ENCODE measurements at regions not wholly inside any gene's neighbourhood (a gene's known extent, or its start where the extent isn't known, plus 50 kb on each side); places are given as distances from the start of the nearest gene placed in this dataset.
A peak's percentile ranks its signal among the peaks of the same experiment; 100 is the strongest.

DNA sequence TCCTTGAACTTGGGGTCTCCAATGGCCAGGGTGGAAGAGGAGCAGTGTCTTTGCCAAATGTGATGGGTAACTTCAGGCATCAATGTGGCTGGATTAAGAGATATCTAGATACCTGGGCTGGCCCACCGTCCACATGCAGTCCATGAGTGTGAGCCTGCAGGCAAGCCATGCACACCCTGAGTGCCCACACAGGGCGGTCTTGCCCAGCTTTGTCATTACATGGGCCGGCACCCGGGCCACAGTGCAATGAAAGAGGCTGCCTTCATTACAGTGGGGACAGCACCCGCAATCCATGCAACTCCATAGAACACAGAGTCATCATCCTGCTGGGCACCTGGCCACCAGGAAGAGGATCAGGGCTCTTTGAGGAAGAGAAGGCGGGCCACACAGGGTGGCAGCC, 263.8 kb upstream of the IRX1 start:
- Histone ChIP-seq H3K36me3 (ENCODE audit: control insufficient read depth in 2 of 3, insufficient read depth in 3 of 3, low read length in 3 of 3) (no peaks in the 10 kb centered on the region), H3K9ac (ENCODE audit: low read length in 3 of 3) (no peak overlapping the region), H3K9me3 (ENCODE audit: control insufficient read depth in 2 of 3, insufficient read depth in 1 of 3, low read length in 3 of 3) (no peaks in the 10 kb centered on the region), H3K4me1 (ENCODE audit: control insufficient read depth in 2 of 3, insufficient read depth in 2 of 3, low read depth in 1 of 3, low read length in 3 of 3) (no peaks in the 10 kb centered on the region), H3K27ac (ENCODE audit: low read depth in 2 of 2, low read length in 2 of 2) (no peak overlapping the region), H3K4me3 (ENCODE audit: low read length in 3 of 3) (no peak overlapping the region), H3K27me3 (ENCODE audit: control insufficient read depth, insufficient read depth, low read length) (no peaks in the 10 kb centered on the region)
- intact Hi-C loops (cut with DNase I) = no loop called here
- FAIRE-seq = no peak
- DNase-seq = no peak
- TF ChIP-seq, protein P1, sequence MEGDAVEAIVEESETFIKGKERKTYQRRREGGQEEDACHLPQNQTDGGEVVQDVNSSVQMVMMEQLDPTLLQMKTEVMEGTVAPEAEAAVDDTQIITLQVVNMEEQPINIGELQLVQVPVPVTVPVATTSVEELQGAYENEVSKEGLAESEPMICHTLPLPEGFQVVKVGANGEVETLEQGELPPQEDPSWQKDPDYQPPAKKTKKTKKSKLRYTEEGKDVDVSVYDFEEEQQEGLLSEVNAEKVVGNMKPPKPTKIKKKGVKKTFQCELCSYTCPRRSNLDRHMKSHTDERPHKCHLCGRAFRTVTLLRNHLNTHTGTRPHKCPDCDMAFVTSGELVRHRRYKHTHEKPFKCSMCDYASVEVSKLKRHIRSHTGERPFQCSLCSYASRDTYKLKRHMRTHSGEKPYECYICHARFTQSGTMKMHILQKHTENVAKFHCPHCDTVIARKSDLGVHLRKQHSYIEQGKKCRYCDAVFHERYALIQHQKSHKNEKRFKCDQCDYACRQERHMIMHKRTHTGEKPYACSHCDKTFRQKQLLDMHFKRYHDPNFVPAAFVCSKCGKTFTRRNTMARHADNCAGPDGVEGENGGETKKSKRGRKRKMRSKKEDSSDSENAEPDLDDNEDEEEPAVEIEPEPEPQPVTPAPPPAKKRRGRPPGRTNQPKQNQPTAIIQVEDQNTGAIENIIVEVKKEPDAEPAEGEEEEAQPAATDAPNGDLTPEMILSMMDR (IDR thresholded peaks at IDR 0.05; ENCODE audit: borderline replicate concordance, extremely low read depth, insufficient read depth) = no peak

GRCh38 chr5:3330442-3330841, 265.2 kb upstream of the IRX1 start:
- intact Hi-C loops (cut with DNase I) = no loop called here
- DNase-seq (no peak), FAIRE-seq (no peak)
- Histone ChIP-seq H3K4me3 (ENCODE audit: low read length in 3 of 3) (no peak overlapping the region), H3K36me3 (ENCODE audit: control insufficient read depth in 2 of 3, insufficient read depth in 3 of 3, low read length in 3 of 3) (no peaks in the 10 kb centered on the region), H3K27ac (ENCODE audit: low read depth in 2 of 2, low read length in 2 of 2) (no peak overlapping the region), H3K4me1 (ENCODE audit: control insufficient read depth in 2 of 3, insufficient read depth in 2 of 3, low read depth in 1 of 3, low read length in 3 of 3) (no peaks in the 10 kb centered on the region), H3K9ac (ENCODE audit: low read length in 3 of 3) (no peak overlapping the region), H3K9me3 (ENCODE audit: control insufficient read depth in 2 of 3, insufficient read depth in 1 of 3, low read length in 3 of 3) (no peaks in the 10 kb centered on the region), H3K27me3 (ENCODE audit: control insufficient read depth, insufficient read depth, low read length) (no peaks in the 10 kb centered on the region)
- TF ChIP-seq, protein P1 (IDR thresholded peaks at IDR 0.05; ENCODE audit: borderline replicate concordance, extremely low read depth, insufficient read depth) = no peak

DNA sequence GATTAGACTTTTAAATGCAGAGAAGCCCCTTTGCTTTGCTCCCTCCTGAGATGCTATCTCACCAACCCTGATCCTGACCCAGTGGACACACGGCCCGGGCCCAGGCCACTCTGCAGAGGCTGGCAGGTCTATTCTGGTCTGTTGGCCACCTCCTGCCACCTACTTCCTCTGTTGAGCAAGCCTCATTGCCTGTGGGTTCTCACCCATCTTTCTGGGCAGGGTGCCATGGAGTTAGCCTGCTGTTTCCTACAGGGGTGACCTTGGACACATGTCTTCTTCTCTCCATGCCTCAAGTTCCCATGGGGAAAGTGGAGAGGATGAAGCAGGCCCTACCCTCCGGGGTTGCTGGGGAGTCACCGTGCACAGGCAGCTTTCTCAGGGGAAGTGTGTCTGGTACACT, 266.2 kb upstream of the IRX1 start:
- TF ChIP-seq, protein P1 (IDR thresholded peaks at IDR 0.05; ENCODE audit: borderline replicate concordance, extremely low read depth, insufficient read depth) = no peak
- Histone ChIP-seq H3K27me3 (ENCODE audit: control insufficient read depth, insufficient read depth, low read length) (no peaks in the 10 kb centered on the region), H3K36me3 (ENCODE audit: control insufficient read depth in 2 of 3, insufficient read depth in 3 of 3, low read length in 3 of 3) (no peaks in the 10 kb centered on the region), H3K4me3 (ENCODE audit: low read length in 3 of 3) (no peak overlapping the region), H3K4me1 (ENCODE audit: control insufficient read depth in 2 of 3, insufficient read depth in 2 of 3, low read depth in 1 of 3, low read length in 3 of 3) (no peaks in the 10 kb centered on the region), H3K9ac (ENCODE audit: low read length in 3 of 3) (no peak overlapping the region), H3K9me3 (ENCODE audit: control insufficient read depth in 2 of 3, insufficient read depth in 1 of 3, low read length in 3 of 3) (no peaks in the 10 kb centered on the region), H3K27ac (ENCODE audit: low read depth in 2 of 2, low read length in 2 of 2) (no peak overlapping the region)
- FAIRE-seq = no peak
- peak in 1 of 5 donors; percentile 18 for DNase-seq
- intact Hi-C loops (cut with DNase I) = no loop called here

DNA sequence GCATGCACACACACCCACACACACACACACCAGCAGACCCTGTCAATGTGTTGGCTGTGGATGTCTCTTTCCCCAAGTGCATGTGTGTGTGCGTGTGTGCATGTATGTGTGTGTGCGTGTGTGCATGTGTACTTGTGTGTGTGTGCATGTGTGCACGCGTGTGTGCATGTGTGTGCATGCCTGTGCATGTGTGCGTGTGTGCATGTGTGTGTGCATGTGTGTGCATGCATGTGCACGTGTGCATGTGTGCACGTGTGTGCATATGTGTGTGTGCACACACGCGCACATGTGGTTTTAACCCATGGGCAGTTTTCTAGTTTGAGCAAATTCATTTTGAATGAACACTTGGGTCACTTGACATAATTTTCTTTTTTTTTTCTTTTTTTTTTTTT, 268.8 kb upstream of the IRX1 start:
- Histone ChIP-seq H3K9ac (ENCODE audit: low read length in 3 of 3) (no peak overlapping the region), H3K27me3 (ENCODE audit: control insufficient read depth, insufficient read depth, low read length) (no peaks in the 10 kb centered on the region), H3K4me1 (ENCODE audit: control insufficient read depth in 2 of 3, insufficient read depth in 2 of 3, low read depth in 1 of 3, low read length in 3 of 3) (no peaks in the 10 kb centered on the region), H3K27ac (ENCODE audit: low read depth in 2 of 2, low read length in 2 of 2) (no peak overlapping the region), H3K9me3 (ENCODE audit: control insufficient read depth in 2 of 3, insufficient read depth in 1 of 3, low read length in 3 of 3) (no peaks in the 10 kb centered on the region), H3K4me3 (ENCODE audit: low read length in 3 of 3) (no peak overlapping the region), H3K36me3 (ENCODE audit: control insufficient read depth in 2 of 3, insufficient read depth in 3 of 3, low read length in 3 of 3) (no peaks in the 10 kb centered on the region)
- TF ChIP-seq, protein P1 (IDR thresholded peaks at IDR 0.05; ENCODE audit: borderline replicate concordance, extremely low read depth, insufficient read depth) = no peak
- intact Hi-C loops (cut with DNase I) = no loop called here
- no peak for DNase-seq
- no peak for FAIRE-seq
